Esophagus squamous epithelium (tissue), 5 donors: ENCODE measurements at regions not wholly inside any gene's neighbourhood (a gene's known extent, or its start where the extent isn't known, plus 50 kb on each side); places are given as distances from the start of the nearest gene placed in this dataset.

Experiments
- DNase-seq: peaks from one replicate; lab custom pipeline; 2025; lab: John Stamatoyannopoulos, UW
- H3K27ac ChIP-seq, 4 donors: fragments of 200-600 bp; sonication (generic); one replicate each; pipeline ENCODE4 v1.5.1; 2016 to 2019; ENCODE audit warnings: mild to moderate bottlenecking in 1 of 4
- H3K27me3 ChIP-seq, 4 donors: fragments of 200-600 bp; sonication (generic); 1 replicate in 3 of 4; 2 replicates in 1 of 4; pipeline versions ENCODE4 v1.5.1 to v1.6.0; 2017 to 2021; ENCODE audit warnings: antibody characterized with exemption in 1 of 4
- H3K36me3 ChIP-seq, 3 donors: fragments of 200-600 bp; sonication (generic); one replicate each; pipeline ENCODE4 v1.5.1; 2016 to 2019
- H3K4me1 ChIP-seq, 3 donors: fragments of 200-600 bp; sonication (generic); one replicate each; pipeline ENCODE4 v1.5.1; 2017 to 2019
- H3K4me3 ChIP-seq, 4 donors: fragments of 200-600 bp; sonication (generic); 1 replicate in 3 of 4; 2 replicates in 1 of 4; pipeline ENCODE4 v1.5.1; 2016 to 2019; ENCODE audit warnings: mild to moderate bottlenecking in 2 of 4, moderate library complexity in 1 of 4
- H3K9me3 ChIP-seq, 3 donors: fragments of 200-600 bp; sonication (generic); one replicate each; pipeline ENCODE4 v1.5.1; 2016 to 2019
- POLR2A ChIP-seq, 4 donors: fragments of 450-650 bp; IDR thresholded peaks; one replicate each; pipeline ENCODE4 v1.6.1; 2017; ENCODE audit warnings: antibody characterized with exemption in 4 of 4, mild to moderate bottlenecking in 4 of 4, moderate library complexity in 3 of 4
- WGBS, 2 donors: methylation state at CpG; one replicate each; pipeline ENCODE4 v1.1.5; 2018; 5-methylcytosine and 5-hydroxymethylcytosine counted together
- intact Hi-C: fragments of 100-400 bp; cut with DNase I; formaldehyde crosslinking; loops from one replicate; pipeline ENCODE4 v1.15.0; 2022
- TF ChIP-seq, protein P1 (sequence below), 6 experiments: fragments of 450-650 bp in 4 of 6; fragments of 200-600 bp in 2 of 6; sonication (generic) in 2 of 6; IDR thresholded peaks; one replicate each; pipeline ENCODE4 v1.5.1; 2016 to 2019; ENCODE audit warnings: antibody characterized with exemption in 6 of 6, mild to moderate bottlenecking in 4 of 6, moderate library complexity in 4 of 6
- donor health status: DM: yes; HTN: yes; CAD: no.

DNA sequence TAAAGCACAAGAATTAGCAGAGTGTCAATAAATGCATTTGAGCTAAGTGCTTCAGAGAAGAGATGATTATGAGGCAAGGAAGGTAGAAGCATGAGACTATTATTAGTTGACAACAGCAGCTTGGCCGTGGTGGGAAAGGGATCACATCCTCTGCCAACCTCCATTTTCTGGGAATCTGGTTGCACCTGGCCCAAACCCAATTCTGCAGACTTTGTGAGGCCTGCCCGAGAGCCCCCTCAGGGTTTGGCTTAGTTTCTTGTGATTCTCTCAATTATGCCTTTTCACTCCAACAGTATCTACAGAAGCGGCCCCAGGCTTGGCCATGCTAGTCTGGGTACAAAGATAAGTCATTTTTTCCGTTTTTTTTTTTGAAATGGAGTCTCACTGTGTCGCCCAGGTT, 111.0 kb upstream of the B3GAT2 start:
- H3K36me3 ChIP-seq = no peaks in the 10 kb centered on the region
- no peak for TF ChIP-seq POLR2A (IDR thresholded peaks at IDR 0.05)
- TF ChIP-seq, protein P1, sequence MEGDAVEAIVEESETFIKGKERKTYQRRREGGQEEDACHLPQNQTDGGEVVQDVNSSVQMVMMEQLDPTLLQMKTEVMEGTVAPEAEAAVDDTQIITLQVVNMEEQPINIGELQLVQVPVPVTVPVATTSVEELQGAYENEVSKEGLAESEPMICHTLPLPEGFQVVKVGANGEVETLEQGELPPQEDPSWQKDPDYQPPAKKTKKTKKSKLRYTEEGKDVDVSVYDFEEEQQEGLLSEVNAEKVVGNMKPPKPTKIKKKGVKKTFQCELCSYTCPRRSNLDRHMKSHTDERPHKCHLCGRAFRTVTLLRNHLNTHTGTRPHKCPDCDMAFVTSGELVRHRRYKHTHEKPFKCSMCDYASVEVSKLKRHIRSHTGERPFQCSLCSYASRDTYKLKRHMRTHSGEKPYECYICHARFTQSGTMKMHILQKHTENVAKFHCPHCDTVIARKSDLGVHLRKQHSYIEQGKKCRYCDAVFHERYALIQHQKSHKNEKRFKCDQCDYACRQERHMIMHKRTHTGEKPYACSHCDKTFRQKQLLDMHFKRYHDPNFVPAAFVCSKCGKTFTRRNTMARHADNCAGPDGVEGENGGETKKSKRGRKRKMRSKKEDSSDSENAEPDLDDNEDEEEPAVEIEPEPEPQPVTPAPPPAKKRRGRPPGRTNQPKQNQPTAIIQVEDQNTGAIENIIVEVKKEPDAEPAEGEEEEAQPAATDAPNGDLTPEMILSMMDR (IDR thresholded peaks at IDR 0.05) = no peak
- no peak overlapping the region for H3K4me3 ChIP-seq
- DNase-seq = no peak
- intact Hi-C loops = no loop called here
- no peaks in the 10 kb centered on the region for H3K9me3 ChIP-seq
- no peaks in the 10 kb centered on the region for H3K4me1 ChIP-seq
- 79 to 83% methylated on average over 5 of the region's 5 CpGs for WGBS, 2 donors
- no peak overlapping the region for H3K27ac ChIP-seq
- no peaks in the 10 kb centered on the region for H3K27me3 ChIP-seq

- peaks cover 0 to 32% (median 0%) of the 10 kb centered on the region in 4 donors for H3K27me3 ChIP-seq
- no peaks in the 10 kb centered on the region for H3K36me3 ChIP-seq
- no peak for TF ChIP-seq POLR2A (IDR thresholded peaks at IDR 0.05)
- TF ChIP-seq, protein P1 (IDR thresholded peaks at IDR 0.05) = no peak
- H3K9me3 ChIP-seq = peaks cover 0 to 5% (median 0%) of the 10 kb centered on the region in 3 donors
- intact Hi-C loops = no loop called here
- H3K4me1 ChIP-seq = no peaks in the 10 kb centered on the region
- DNase-seq = no peak
- no peak overlapping the region for H3K4me3 ChIP-seq
- H3K27ac ChIP-seq = no peak overlapping the region
- 27 to 33% methylated on average over 3 of the region's 3 CpGs for WGBS, 2 donors
These were observed 115.6 kb upstream of the B3GAT2 start for GRCh38 chr6:71072508-71072907.

DNA sequence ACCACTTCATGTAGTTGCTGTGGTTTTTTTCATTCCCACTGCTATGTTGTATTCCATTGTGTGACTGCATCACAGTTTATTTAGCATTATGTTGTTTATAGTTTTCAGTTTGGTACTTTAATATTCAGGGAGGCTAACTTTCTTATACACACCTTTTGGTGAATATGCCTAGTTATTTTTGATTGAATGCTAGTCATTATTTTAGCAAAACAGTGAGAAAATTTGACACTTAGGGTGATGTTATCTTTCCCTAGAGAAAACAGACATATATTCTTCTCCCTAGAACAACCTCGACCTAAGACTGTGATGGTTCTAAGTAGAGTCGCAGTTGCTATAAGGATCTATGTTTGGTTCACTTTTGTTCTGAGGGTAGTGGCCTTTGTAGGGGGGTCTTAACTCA, 120.8 kb upstream of the B3GAT2 start:
- peaks cover 0 to 32% (median 0%) of the 10 kb centered on the region in 4 donors for H3K27me3 ChIP-seq
- peaks cover 0 to 12% (median 0%) of the 10 kb centered on the region in 3 donors for H3K4me1 ChIP-seq
- H3K27ac ChIP-seq = no peak overlapping the region
- 90 to 94% methylated on average over 2 of the region's 2 CpGs for WGBS, 2 donors
- no peak for TF ChIP-seq POLR2A (IDR thresholded peaks at IDR 0.05)
- TF ChIP-seq, protein P1 (IDR thresholded peaks at IDR 0.05) = no peak
- peaks cover 0 to 11% (median 0%) of the 10 kb centered on the region in 3 donors for H3K9me3 ChIP-seq
- intact Hi-C loops = no loop called here
- no peak overlapping the region for H3K4me3 ChIP-seq
- H3K36me3 ChIP-seq = no peaks in the 10 kb centered on the region
- DNase-seq = no peak

- H3K4me1 ChIP-seq = peaks cover 0 to 13% (median 0%) of the 10 kb centered on the region in 3 donors
- WGBS, 2 donors = 86 to 100% methylated on average over 1 of the region's 1 CpG
- intact Hi-C loops = no loop called here
These were observed 122.8 kb upstream of the B3GAT2 start for GRCh38 chr6:71079677-71080076.

DNA sequence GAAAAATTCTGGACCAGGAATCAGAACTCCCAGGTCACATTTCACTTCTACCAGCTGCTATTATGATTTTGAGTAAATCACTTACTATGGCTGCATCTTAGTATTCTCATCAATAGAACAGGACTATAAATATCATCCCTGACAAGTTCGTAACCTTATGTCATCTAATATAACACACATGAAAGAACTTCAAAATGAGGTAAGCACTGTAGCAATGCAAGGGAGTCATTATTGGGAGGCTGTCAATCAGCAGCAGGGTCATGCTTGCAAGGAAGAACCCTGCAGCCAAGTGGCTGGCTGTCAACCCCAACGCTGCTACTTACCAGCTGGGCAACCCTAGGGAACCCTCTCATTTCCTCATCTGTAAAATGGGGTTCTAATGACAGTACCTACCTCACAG, 123.3 kb upstream of the B3GAT2 start:
- Histone ChIP-seq H3K27me3 (peaks cover 0 to 11% (median 0%) of the 10 kb centered on the region in 4 donors), H3K36me3 (no peaks in the 10 kb centered on the region), H3K9me3 (peaks cover 0 to 11% (median 0%) of the 10 kb centered on the region in 3 donors), H3K4me3 (no peak overlapping the region), H3K4me1 (peaks cover 0 to 13% (median 0%) of the 10 kb centered on the region in 3 donors), H3K27ac (no peak overlapping the region)
- no peak for DNase-seq
- intact Hi-C loops = no loop called here
- TF ChIP-seq, protein P1 (IDR thresholded peaks at IDR 0.05) = no peak
- no peak for TF ChIP-seq POLR2A (IDR thresholded peaks at IDR 0.05)
- WGBS, 2 donors = 69 to 80% methylated on average over 2 of the region's 2 CpGs

More at GRCh38 chr6:71079677-71080076, 122.8 kb upstream of the B3GAT2 start:
- no peak for TF ChIP-seq POLR2A (IDR thresholded peaks at IDR 0.05)
- TF ChIP-seq, protein P1 (IDR thresholded peaks at IDR 0.05) = no peak
- peaks cover 0 to 14% (median 0%) of the 10 kb centered on the region in 4 donors for H3K27me3 ChIP-seq
- no peaks in the 10 kb centered on the region for H3K36me3 ChIP-seq
- H3K27ac ChIP-seq = no peak overlapping the region
- no peak for DNase-seq
- H3K9me3 ChIP-seq = peaks cover 0 to 11% (median 0%) of the 10 kb centered on the region in 3 donors
- no peak overlapping the region for H3K4me3 ChIP-seq
